ENCODE measurements at regions not wholly inside any gene's neighbourhood (a gene's known extent, or its start where the extent isn't known, plus 50 kb on each side); places are given as distances from the start of the nearest gene placed in this dataset.
"Not testable (repeated sequence)": the region's sequence is repeated elsewhere in the genome, so short reads cannot be mapped to it uniquely, and the experiment has no call there.

DNA sequence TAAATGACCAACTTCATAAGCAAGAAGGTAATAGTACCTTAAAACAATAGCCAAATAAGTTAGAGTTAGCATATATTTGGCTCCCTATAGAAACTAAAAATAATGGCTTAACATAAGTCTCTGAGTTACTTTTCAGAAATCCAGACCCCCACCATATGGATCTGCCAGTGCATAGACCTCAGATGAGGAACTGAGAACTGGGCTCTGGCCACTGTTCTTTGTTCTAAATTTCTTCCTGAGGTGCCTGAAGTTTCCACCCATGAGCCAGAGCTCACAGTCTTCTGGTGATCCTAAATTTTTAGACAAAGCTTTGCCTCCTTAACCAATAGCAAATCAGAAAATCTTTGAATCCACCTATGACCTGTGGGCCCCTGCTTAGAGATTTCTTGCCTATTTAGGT, 250.9 kb downstream of the YTHDC2 start:
- Histone ChIP-seq H2BK15ac (ENCODE audit: low read depth, low read length) (no peak overlapping the region), H4K91ac (ENCODE audit: insufficient read length, low read depth, low read length) (no peak overlapping the region), H2BK120ac (ENCODE audit: low read depth, low read length, poor library complexity, severe bottlenecking) (no peak overlapping the region), H3K79me2 (ENCODE audit: insufficient read depth, low read length) (no peaks in the 10 kb centered on the region), H3K23ac (ENCODE audit: insufficient read length, low read depth, low read length) (no peak overlapping the region), H2BK12ac (ENCODE audit: insufficient read length, low read depth, low read length) (no peak overlapping the region), H3K27me3 (ENCODE audit: insufficient read depth, low read length) (no peaks in the 10 kb centered on the region), H2BK5ac (ENCODE audit: insufficient read length, low read length) (no peak overlapping the region), H3K79me1 (ENCODE audit: insufficient read depth, low read depth, low read length, poor library complexity, severe bottlenecking) (no peaks in the 10 kb centered on the region), H4K8ac (replicated peaks; ENCODE audit: insufficient read length, low read depth, low read length) (no peak overlapping the region), H4K20me1 (ENCODE audit: control insufficient read depth, insufficient read depth, insufficient read length) (no peaks in the 10 kb centered on the region), H4K5ac (ENCODE audit: insufficient read length, low read depth, low read length) (no peak overlapping the region), H3K9me3 (ENCODE audit: control insufficient read depth, low read depth, low read length) (no peaks in the 10 kb centered on the region), H3K56ac (ENCODE audit: insufficient read length, low read depth, low read length) (no peak overlapping the region), H3K14ac (ENCODE audit: insufficient read depth, low read length) (no peak overlapping the region), H3K4ac (ENCODE audit: low read depth, low read length) (no peak overlapping the region), H2AFZ (ENCODE audit: low read length) (no peak overlapping the region), H3K18ac (ENCODE audit: insufficient read length, low read depth, low read length) (no peak overlapping the region), H3K4me1 (ENCODE audit: insufficient read depth, low read length) (no peaks in the 10 kb centered on the region), H3T11ph (ENCODE audit: low read length) (no peak overlapping the region), H3K27ac (ENCODE audit: insufficient read length, low read depth, low read length) (no peak overlapping the region), H2AK5ac (ENCODE audit: insufficient read length, low read length) (no peak overlapping the region), H3K23me2 (ENCODE audit: insufficient read length, low read depth, low read length, poor library complexity, severe bottlenecking) (no peaks in the 10 kb centered on the region), H3K9ac (ENCODE audit: extremely low read depth, insufficient read length, low read length) (no peak overlapping the region), H2BK20ac (ENCODE audit: low read depth, low read length, poor library complexity, severe bottlenecking) (no peak overlapping the region), H3K4me2 (ENCODE audit: insufficient read depth, insufficient read length, low read length) (no peak overlapping the region)
- no peak overlapping the region for H3K4me3 Mint-ChIP-seq
- peaks cover 24 to 28% (median 27%) of the 10 kb centered on the region in 3 experiments for H3K36me3 Mint-ChIP-seq (ENCODE audit: insufficient read depth in 1 of 3, low read depth in 3 of 3)
- no peak overlapping the region for H3K27ac Mint-ChIP-seq
- no peaks in the 10 kb centered on the region; the same call in 1 of the 2 replicates for H3K27me3 Mint-ChIP-seq (ENCODE audit: low read depth)
- peaks cover 33 to 34% of the 10 kb centered on the region in 2 experiments for H3K9me3 Mint-ChIP-seq
- peaks cover 10% of the 10 kb centered on the region in 2 experiments for H3K4me1 Mint-ChIP-seq
- DNase-seq, result no peak
- TF ChIP-seq, protein P1, sequence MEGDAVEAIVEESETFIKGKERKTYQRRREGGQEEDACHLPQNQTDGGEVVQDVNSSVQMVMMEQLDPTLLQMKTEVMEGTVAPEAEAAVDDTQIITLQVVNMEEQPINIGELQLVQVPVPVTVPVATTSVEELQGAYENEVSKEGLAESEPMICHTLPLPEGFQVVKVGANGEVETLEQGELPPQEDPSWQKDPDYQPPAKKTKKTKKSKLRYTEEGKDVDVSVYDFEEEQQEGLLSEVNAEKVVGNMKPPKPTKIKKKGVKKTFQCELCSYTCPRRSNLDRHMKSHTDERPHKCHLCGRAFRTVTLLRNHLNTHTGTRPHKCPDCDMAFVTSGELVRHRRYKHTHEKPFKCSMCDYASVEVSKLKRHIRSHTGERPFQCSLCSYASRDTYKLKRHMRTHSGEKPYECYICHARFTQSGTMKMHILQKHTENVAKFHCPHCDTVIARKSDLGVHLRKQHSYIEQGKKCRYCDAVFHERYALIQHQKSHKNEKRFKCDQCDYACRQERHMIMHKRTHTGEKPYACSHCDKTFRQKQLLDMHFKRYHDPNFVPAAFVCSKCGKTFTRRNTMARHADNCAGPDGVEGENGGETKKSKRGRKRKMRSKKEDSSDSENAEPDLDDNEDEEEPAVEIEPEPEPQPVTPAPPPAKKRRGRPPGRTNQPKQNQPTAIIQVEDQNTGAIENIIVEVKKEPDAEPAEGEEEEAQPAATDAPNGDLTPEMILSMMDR (conservative IDR thresholded peaks at IDR 0.05), result no peak

DNA sequence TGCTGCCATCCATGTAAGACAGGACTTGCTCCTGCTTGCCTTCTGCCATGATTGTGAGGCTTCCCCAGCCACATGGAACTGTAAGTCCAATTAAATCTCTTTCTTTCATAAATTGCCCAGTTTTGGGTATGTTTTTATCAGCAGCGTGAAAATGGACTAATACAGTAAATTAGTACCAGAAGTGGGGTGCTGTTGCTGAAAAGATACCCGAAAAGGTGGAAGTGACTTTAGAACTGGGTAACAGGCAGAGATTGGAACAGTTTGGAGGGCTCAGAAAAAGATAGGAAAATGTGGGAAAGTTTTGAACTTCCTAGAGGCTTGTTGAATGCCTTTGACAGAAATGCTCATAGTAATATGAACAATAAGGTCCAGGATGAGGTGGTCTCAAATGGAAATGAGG, 253.3 kb downstream of the YTHDC2 start:
- H3K4me3 Mint-ChIP-seq; H3K14ac ChIP-seq (ENCODE audit: insufficient read depth, low read length); DNase-seq: not testable (repeated sequence)

More for the DNA sequence above, 253.3 kb downstream of the YTHDC2 start:
- H3K27me3 Mint-ChIP-seq (ENCODE audit: low read depth); H3K56ac ChIP-seq (ENCODE audit: insufficient read length, low read depth, low read length); H3K9me3 ChIP-seq (ENCODE audit: control insufficient read depth, low read depth, low read length); H3K27ac ChIP-seq (ENCODE audit: insufficient read length, low read depth, low read length); H3K9ac ChIP-seq (ENCODE audit: extremely low read depth, insufficient read length, low read length); H3K18ac ChIP-seq (ENCODE audit: insufficient read length, low read depth, low read length); H3T11ph ChIP-seq (ENCODE audit: low read length); H4K91ac ChIP-seq (ENCODE audit: insufficient read length, low read depth, low read length); H2AK5ac ChIP-seq (ENCODE audit: insufficient read length, low read length); H3K79me2 ChIP-seq (ENCODE audit: insufficient read depth, low read length); H2BK5ac ChIP-seq (ENCODE audit: insufficient read length, low read length); H3K4me2 ChIP-seq (ENCODE audit: insufficient read depth, insufficient read length, low read length); H3K4me1 ChIP-seq (ENCODE audit: insufficient read depth, low read length); H4K5ac ChIP-seq (ENCODE audit: insufficient read length, low read depth, low read length); H4K8ac ChIP-seq (replicated peaks; ENCODE audit: insufficient read length, low read depth, low read length); H3K4ac ChIP-seq (ENCODE audit: low read depth, low read length); H4K20me1 ChIP-seq (ENCODE audit: control insufficient read depth, insufficient read depth, insufficient read length); H2BK15ac ChIP-seq (ENCODE audit: low read depth, low read length); H3K79me1 ChIP-seq (ENCODE audit: insufficient read depth, low read depth, low read length, poor library complexity, severe bottlenecking); H3K27me3 ChIP-seq (ENCODE audit: insufficient read depth, low read length); H3K27ac Mint-ChIP-seq; H3K23me2 ChIP-seq (ENCODE audit: insufficient read length, low read depth, low read length, poor library complexity, severe bottlenecking); H2BK120ac ChIP-seq (ENCODE audit: low read depth, low read length, poor library complexity, severe bottlenecking); H2BK20ac ChIP-seq (ENCODE audit: low read depth, low read length, poor library complexity, severe bottlenecking); H2AFZ ChIP-seq (ENCODE audit: low read length); H2BK12ac ChIP-seq (ENCODE audit: insufficient read length, low read depth, low read length); H3K23ac ChIP-seq (ENCODE audit: insufficient read length, low read depth, low read length): not testable (repeated sequence)
- Mint-ChIP-seq H3K36me3 (ENCODE audit: insufficient read depth in 1 of 3, low read depth in 3 of 3) (peaks cover 24 to 28% (median 27%) of the 10 kb centered on the region in 3 experiments), H3K9me3 (peaks cover 33 to 34% of the 10 kb centered on the region in 2 experiments), H3K4me1 (peaks cover 2 to 10% of the 10 kb centered on the region in 2 experiments)
- WGBS (ENCODE audit: extremely low coverage, insufficient read length, low lambda C conversion rate), result no CpG with 5 or more reads among the region's 2 CpGs
